OCI-LY7 (cell line): ENCODE measurements at regions not wholly inside any gene's neighbourhood (a gene's known extent, or its start where the extent isn't known, plus 50 kb on each side); places are given as distances from the start of the nearest gene placed in this dataset.

Experiments
- BruUV-seq: library from RNA; stranded (reverse); fragments of 400-500 nt; replicated peaks from 2 replicates; lab custom pipeline; 2021; lab: Mats Ljungman, UMichigan
- CTCF ChIA-PET: fragments of 300-600 bp; sonication (Branson Sonifier 250); formaldehyde crosslinking; loops from one replicate; lab custom pipeline; 2022; ENCODE audit warnings: antibody characterized with exemption; ENCODE audit not compliant: unreplicated experiment; lab: Charles Lee
- POLR2A ChIA-PET: fragments of 300-600 bp; sonication (Branson Sonifier 250); formaldehyde crosslinking; loops from one replicate; lab custom pipeline; 2022; ENCODE audit warnings: antibody characterized with exemption; lab: Charles Lee
- DNase-seq: peaks from one replicate; pipeline ENCODE4 v3.0.0-alpha.2; 2015; ENCODE audit warnings: low spot score
- H2AFZ ChIP-seq: fragments of 200-600 bp; sonication (generic), shearing (Covaris generic); 2 replicates; pipeline ENCODE4 v1.6.1; 2014; ENCODE audit warnings: mild to moderate bottlenecking, antibody characterized with exemption, low read length, moderate library complexity
- H3K27ac ChIP-seq: fragments of 200-600 bp; sonication (generic); 2 replicates; pipeline ENCODE4 v1.5.1; 2014; ENCODE audit warnings: mixed run types, low read depth, mild to moderate bottlenecking, moderate library complexity, low read length, inconsistent platforms; ENCODE audit not compliant: poor library complexity, severe bottlenecking
- H3K36me3 ChIP-seq: fragments of 200-600 bp; sonication (generic); 2 replicates; pipeline ENCODE4 v1.6.1; 2014; ENCODE audit warnings: mild to moderate bottlenecking, antibody characterized with exemption, low read length, moderate library complexity, mixed read lengths; ENCODE audit not compliant: insufficient read depth
- H3K4me1 ChIP-seq: fragments of 200-600 bp; sonication (generic); 2 replicates; pipeline ENCODE4 v1.5.1; 2014; ENCODE audit warnings: mild to moderate bottlenecking, low read length; ENCODE audit not compliant: insufficient read depth, poor library complexity, severe bottlenecking
- H3K4me2 ChIP-seq: fragments of 200-600 bp; sonication (generic); 2 replicates; pipeline ENCODE4 v1.6.1; 2014; ENCODE audit warnings: mild to moderate bottlenecking, low read length
- H3K4me3 ChIP-seq: fragments of 200-600 bp; sonication (generic); 2 replicates; pipeline ENCODE4 v1.5.1; 2014; ENCODE audit warnings: mild to moderate bottlenecking, low read depth, low read length; ENCODE audit not compliant: poor library complexity, severe bottlenecking
- H3K79me2 ChIP-seq: fragments of 200-600 bp; sonication (generic); 2 replicates; pipeline ENCODE4 v1.6.1; 2016; ENCODE audit warnings: low read depth, mild to moderate bottlenecking, low read length, moderate library complexity, mixed read lengths; ENCODE audit not compliant: insufficient read depth
- H3K9me2 ChIP-seq: fragments of 200-600 bp; sonication (generic); 2 replicates; pipeline ENCODE4 v1.6.1; 2016; ENCODE audit warnings: mild to moderate bottlenecking, low read length, mixed read lengths; ENCODE audit not compliant: insufficient read depth
- H3K9me3 ChIP-seq: fragments of 200-600 bp; sonication (generic); 2 replicates; pipeline ENCODE4 v1.6.1; 2014; ENCODE audit warnings: mild to moderate bottlenecking, mixed run types, low read length, mixed read lengths
- H4K20me1 ChIP-seq: fragments of 200-600 bp; sonication (generic); 2 replicates; pipeline ENCODE4 v1.6.1; 2014; ENCODE audit warnings: mild to moderate bottlenecking, antibody characterized with exemption, low read length, moderate library complexity, mixed read lengths; ENCODE audit not compliant: insufficient read depth
- CTCF ChIP-seq: fragments of 200-600 bp; sonication (generic); conservative IDR thresholded peaks from 2 replicates; pipeline ENCODE4 v1.5.1; 2014; ENCODE audit warnings: mild to moderate bottlenecking, antibody characterized with exemption, low read length, moderate library complexity, mixed read lengths
- EZH2phosphoT487 ChIP-seq: fragments of 200-600 bp; sonication (generic); IDR thresholded peaks from 2 replicates; pipeline ENCODE4 v1.6.1; 2018; ENCODE audit warnings: low read depth, borderline replicate concordance, mild to moderate bottlenecking, mixed run types, antibody characterized with exemption, low read length, moderate library complexity, mixed read lengths
- intact Hi-C: fragments of 100-400 bp; cut with micrococcal nuclease; formaldehyde crosslinking; loops from one replicate; pipeline ENCODE4 v1.10.0; 2022; ENCODE audit not compliant: unreplicated experiment

- no peak overlapping the region for H3K4me2 ChIP-seq
- POLR2A ChIA-PET = no interaction called here
These were observed 109.1 kb downstream of the CYP26B1 start for GRCh38 chr2:72038524-72038923.

GRCh38 chr2:72037261-72037666 lies 110.4 kb downstream of the CYP26B1 start:
- H3K9me2 ChIP-seq = no peaks in the 10 kb centered on the region
- H4K20me1 ChIP-seq = no peaks in the 10 kb centered on the region
- H3K4me2 ChIP-seq = no peak overlapping the region
- no peak for DNase-seq
- no peaks in the 10 kb centered on the region for H3K36me3 ChIP-seq
- intact Hi-C loops = no loop called here
- ChIA-PET CTCF (no interaction called here), POLR2A (interaction anchor here (0.8 kb wide), 1 partner anchor 81 kb away, joined by 3 read pairs; no protein-coding TSS in a partner anchor)
- no peaks in the 10 kb centered on the region for H3K9me3 ChIP-seq
- no peaks in the 10 kb centered on the region for H3K79me2 ChIP-seq
- no peak overlapping the region for H3K4me3 ChIP-seq
- H3K27ac ChIP-seq = no peak overlapping the region
- TF ChIP-seq EZH2phosphoT487 (no peak), CTCF (no peak)
- BruUV-seq = no TSS peak
- H2AFZ ChIP-seq = no peak overlapping the region
- no peaks in the 10 kb centered on the region for H3K4me1 ChIP-seq

More at GRCh38 chr2:72038524-72038923, 109.1 kb downstream of the CYP26B1 start:
- intact Hi-C loops = no loop called here
- Histone ChIP-seq H3K36me3 (no peaks in the 10 kb centered on the region), H3K79me2 (no peaks in the 10 kb centered on the region), H3K4me1 (no peaks in the 10 kb centered on the region), H3K9me3 (no peaks in the 10 kb centered on the region), H2AFZ (no peak overlapping the region), H3K9me2 (no peaks in the 10 kb centered on the region), H3K4me3 (no peak overlapping the region), H3K27ac (no peak overlapping the region), H4K20me1 (no peaks in the 10 kb centered on the region)
- BruUV-seq = no TSS peak
- CTCF ChIA-PET = no interaction called here
- no peak for DNase-seq
- TF ChIP-seq CTCF (no peak), EZH2phosphoT487 (no peak)

- intact Hi-C loops = no loop called here
- H4K20me1 ChIP-seq = no peaks in the 10 kb centered on the region
- CTCF ChIA-PET = no interaction called here
- no peaks in the 10 kb centered on the region for H3K79me2 ChIP-seq
- TF ChIP-seq EZH2phosphoT487 = no peak
- TF ChIP-seq CTCF = no peak
- BruUV-seq = no TSS peak
- no peaks in the 10 kb centered on the region for H3K36me3 ChIP-seq
- no peak overlapping the region for H2AFZ ChIP-seq
- H3K4me3 ChIP-seq = no peak overlapping the region
- no peaks in the 10 kb centered on the region for H3K4me1 ChIP-seq
- H3K4me2 ChIP-seq = no peak overlapping the region
- H3K27ac ChIP-seq = no peak overlapping the region
- no peak for DNase-seq
- no peaks in the 10 kb centered on the region for H3K9me3 ChIP-seq
- H3K9me2 ChIP-seq = no peaks in the 10 kb centered on the region
- POLR2A ChIA-PET = no interaction called here
These were observed 111.1 kb downstream of the CYP26B1 start for GRCh38 chr2:72036595-72036994.
